NCI-H1436 treated with DMSO at 0.1 percent for 48 hours (cell line): ENCODE measurements at regions not wholly inside any gene's neighbourhood (a gene's known extent, or its start where the extent isn't known, plus 50 kb on each side); places are given as distances from the start of the nearest gene placed in this dataset.

Experiments
- DNase-seq: peaks from one replicate; lab custom pipeline; 2025; lab: John Stamatoyannopoulos, UW

GRCh38 chr5:68798877-68799843 lies 294.7 kb upstream of the SLC30A5 start:
- no peak for DNase-seq

GRCh38 chr5:68802430-68802829 lies 291.4 kb upstream of the SLC30A5 start:
- no peak for DNase-seq

GRCh38 chr5:68803881-68804319 lies 289.9 kb upstream of the SLC30A5 start:
- no peak for DNase-seq

GRCh38 chr5:68804343-68804742 lies 289.5 kb upstream of the SLC30A5 start:
- DNase-seq: no peak

DNA sequence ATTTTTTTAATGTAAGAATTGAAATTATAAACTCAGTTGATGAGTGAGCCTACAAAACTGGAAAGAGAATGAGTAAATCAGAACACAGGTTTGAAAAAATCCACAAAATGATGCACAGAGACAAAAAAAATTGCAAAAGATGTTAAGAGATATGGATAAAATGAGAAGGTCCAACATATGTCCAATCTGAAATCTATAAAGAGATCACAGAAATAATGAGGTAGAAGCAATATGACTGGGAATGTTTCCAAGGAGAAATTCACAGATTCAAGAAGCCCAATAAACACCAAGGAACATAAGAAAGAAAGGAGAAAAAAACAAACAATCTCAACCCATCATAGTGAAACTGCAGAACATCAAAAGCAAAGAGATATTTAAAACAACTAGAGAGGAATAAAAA lies 288.4 kb upstream of the SLC30A5 start:
- DNase-seq: no peak

DNA sequence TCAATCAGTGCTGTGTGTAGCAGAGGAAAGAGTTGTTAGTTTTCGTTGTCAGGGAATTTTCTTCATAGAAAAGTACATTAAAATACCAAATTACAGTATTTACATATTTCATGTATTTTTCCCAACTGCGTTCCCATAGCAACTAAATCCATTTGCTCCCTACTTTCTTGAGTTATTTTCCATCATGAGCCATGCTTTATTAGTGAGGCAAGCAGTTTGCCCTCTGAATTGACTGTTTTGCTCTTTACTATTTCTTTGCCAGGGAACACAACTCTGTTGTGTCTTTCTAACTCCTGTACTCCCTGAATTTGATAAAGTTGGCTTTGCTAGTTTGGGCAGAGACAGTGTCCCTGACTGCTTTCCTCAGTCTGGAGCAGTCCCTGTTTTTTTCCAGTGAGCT lies 276.2 kb upstream of the SLC30A5 start:
- no peak for DNase-seq

DNA sequence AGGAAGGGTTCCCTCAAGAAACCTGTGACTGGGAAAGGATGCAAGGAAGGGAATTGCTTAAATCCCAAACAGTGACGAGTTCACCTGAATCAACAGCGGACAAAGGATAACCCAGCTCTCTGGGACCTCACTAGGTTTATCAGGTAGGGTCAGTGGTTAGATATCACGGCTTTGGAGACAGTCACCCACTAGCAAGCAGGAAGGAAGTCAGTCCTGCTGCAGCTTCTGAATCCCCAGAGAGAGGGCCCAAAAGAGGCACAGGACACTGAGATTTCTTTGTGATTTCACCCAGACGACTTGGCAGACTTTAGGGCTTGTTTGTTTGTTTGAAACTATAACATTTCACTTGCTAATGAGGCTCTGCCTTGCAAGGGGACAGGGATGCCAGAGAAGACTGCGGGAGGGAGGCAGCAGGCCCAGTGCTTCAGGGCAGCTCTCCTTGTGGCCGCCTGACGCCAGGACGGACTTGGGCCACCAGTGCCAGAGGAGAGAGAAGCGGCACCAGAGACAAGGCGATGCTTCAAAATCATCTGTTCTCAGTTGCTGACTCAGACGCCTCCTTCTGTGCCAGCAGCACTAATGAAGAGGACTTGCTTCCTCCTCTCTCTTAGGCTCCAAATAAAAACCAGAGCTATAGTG lies 275.6 kb upstream of the SLC30A5 start:
- no peak for DNase-seq

GRCh38 chr5:68818870-68819269 lies 274.9 kb upstream of the SLC30A5 start:
- no peak for DNase-seq

DNA sequence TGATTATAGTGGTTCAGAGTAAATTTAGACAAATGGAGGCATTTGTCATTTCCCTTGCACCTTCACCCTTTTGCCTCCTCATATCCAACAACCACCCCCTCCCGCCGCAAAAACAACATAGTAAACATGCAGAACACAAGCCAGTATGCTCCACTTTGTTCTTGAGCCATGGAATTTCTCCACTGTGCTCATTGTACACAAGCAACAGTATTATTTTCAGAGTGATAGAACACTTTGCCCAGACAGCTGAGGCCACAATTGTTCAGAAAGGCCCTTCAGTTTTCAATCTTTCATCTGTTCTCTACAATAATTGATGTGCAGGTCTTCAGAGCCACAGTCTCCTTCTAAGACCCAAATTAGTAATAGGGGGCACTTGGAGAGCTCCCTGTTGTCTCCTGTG lies 272.8 kb upstream of the SLC30A5 start:
- DNase-seq: no peak

DNA sequence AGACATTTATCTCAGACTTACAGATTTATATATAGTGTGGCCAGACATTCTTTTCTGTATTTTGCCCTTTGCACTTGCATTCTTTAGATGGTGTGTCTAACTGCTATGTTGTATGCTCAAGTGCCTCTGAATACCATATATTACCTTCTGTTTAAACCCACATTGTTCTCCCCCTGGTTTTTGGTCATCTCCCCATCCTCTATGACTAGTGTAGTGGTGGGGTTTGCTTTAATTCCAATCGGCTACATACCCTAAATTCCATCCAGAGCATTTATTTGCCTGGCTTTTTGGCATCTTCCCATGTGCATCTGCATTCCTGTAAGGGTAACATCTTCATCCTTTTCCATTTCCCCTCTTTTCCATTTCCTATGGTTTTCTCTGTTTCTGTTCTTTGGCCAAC lies 271.0 kb upstream of the SLC30A5 start:
- no peak for DNase-seq

GRCh38 chr5:68823301-68823700 lies 270.5 kb upstream of the SLC30A5 start:
- DNase-seq: no peak

DNA sequence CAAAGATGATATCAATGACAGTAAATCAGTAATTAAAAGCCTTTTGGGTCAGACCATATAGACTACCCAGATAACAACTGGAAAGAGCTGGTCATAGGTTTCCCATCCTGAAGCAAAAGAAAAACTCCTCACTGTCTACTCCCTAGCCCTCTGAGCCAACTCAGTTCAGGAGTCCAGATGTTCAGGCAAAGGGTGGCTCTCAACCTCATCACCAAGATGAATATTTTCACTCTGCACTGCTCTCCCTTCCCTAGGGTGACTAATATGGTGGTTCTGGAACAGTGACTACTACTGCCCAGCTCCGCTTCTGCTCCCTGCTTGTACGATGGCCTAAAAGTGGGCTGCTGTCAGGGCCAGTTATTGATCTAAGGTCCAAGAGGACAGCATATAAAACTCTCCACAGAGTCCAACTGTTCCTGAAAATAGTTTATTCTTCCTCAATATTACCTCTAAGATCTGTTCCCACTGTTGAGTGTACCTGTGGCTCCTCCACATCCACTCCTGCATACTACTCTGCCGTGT lies 263.4 kb upstream of the SLC30A5 start:
- no peak for DNase-seq

- no peak for DNase-seq
Observed at GRCh38 chr5:68834491-68834981, 259.3 kb upstream of the SLC30A5 start.

GRCh38 chr5:68838157-68838718 lies 255.6 kb upstream of the SLC30A5 start:
- DNase-seq: no peak

DNA sequence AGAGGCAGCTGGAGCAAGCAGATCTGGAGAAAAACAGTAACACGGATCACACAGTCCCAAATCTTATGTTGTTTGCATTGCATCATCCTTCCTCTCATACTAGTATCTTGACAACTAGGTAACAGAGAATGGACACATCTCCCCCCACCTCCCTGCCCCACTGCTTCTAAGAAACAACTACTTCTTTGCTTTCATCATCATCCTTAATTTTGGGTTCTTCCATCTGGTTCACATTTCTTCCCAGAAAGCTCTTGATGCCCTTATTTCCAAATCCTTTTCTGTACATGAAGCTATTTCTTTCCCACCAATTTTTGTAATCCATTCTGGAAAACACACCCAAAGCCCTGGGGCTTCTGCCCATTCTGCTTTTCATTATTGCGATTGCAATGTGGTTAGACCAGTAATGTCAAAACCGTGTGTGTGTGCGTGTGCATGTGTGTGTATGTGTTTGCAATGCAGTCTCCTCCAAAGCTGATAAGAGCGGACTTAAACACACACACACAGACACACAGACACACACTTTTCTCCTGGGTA lies 254.7 kb upstream of the SLC30A5 start:
- no peak for DNase-seq

GRCh38 chr5:68843624-68844364 lies 250.0 kb upstream of the SLC30A5 start:
- no peak for DNase-seq

- no peak for DNase-seq
Observed at GRCh38 chr5:68845131-68845530, 248.7 kb upstream of the SLC30A5 start.

GRCh38 chr5:68846828-68847227 lies 247.0 kb upstream of the SLC30A5 start:
- DNase-seq: no peak

DNA sequence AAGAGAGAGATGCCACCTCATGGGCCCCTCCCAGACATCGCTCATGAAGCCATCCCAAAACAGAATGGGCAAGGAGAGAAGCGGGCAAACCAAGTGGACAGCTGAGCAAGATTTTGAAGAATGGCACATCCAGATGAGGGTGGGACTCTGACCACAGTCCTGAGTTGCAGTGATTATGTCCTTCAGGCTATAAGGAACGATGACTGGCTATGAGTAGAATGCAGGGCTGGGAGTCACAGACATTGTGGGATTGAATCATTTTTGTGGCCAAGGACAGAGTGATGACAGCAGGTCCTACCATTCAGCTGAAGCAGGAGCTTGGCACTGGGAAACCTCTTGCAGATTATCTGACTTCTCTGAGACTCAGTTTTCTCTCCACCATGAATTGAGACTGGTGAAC lies 245.7 kb upstream of the SLC30A5 start:
- DNase-seq: no peak

DNA sequence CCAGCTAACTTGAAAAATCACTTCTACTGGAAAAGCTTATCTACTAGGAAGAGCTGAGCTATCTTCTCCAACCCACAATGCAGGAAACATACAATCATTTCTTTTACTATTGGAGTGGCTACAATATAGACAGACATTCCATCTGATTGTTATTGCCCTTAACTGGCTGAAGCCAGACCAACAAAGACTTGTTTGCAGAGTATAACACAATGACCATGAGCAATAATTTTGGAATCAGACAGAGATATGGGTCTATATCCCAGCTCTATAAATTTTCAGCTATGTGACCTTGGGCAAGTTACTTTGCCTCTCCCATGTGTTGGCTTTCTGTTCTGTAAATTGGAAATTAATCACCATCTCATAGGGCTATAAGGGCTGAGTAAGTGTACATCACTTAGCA lies 244.7 kb upstream of the SLC30A5 start:
- no peak for DNase-seq

GRCh38 chr5:68849906-68850305 lies 243.9 kb upstream of the SLC30A5 start:
- DNase-seq: no peak

DNA sequence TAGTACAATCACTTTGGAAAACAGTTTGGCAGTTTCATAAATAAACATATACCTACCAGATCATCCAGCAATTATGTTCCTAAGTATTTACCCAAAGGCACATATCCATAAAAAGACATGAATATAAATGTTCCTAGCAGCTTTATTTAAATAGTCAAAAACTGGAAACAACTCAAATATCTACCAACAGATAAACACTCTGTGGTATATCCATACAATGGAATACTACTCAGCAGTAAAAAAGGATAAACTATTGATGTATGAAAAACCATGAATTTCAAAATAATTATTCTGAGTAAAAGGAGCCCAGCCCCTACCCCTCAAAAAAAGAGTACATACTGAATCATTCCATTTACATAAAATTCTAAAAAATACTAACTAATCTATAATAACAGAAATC lies 232.7 kb upstream of the SLC30A5 start:
- no peak for DNase-seq
